K562 (cell line): ENCODE measurements at regions not wholly inside any gene's neighbourhood (a gene's known extent, or its start where the extent isn't known, plus 50 kb on each side); places are given as distances from the start of the nearest gene placed in this dataset.

Experiments used
- CTCF ChIP-seq, 3 experiments: IDR thresholded peaks in 2 of 3; conservative IDR thresholded peaks in 1 of 3; 2 replicates each; pipeline ENCODE4 v1.5.1; 2011 to 2012; ENCODE audit warnings: low read length in 3 of 3, mild to moderate bottlenecking in 3 of 3, control low read depth in 2 of 3, improper control_type of control experiment in 1 of 3, inconsistent platforms in 1 of 3, low read depth in 1 of 3, mixed read lengths in 1 of 3, moderate library complexity in 1 of 3; ENCODE audit not compliant: insufficient read depth in 2 of 3
- E4F1 ChIP-seq: fragments of 250-450 bp; sonication (Bioruptor Pico); IDR thresholded peaks from 2 replicates; pipeline ENCODE4 v1.5.0; 2021; ENCODE audit warnings: mild to moderate bottlenecking, borderline replicate concordance
- IRF2 ChIP-seq: sonication (generic); formaldehyde crosslinking; IDR thresholded peaks from 2 replicates; pipeline ENCODE4 v1.8.1; 2022; ENCODE audit warnings: mild to moderate bottlenecking, missing genetic modification reagents
- JUND ChIP-seq, 2 experiments: IDR thresholded peaks; 2 replicates in 1 of 2; 3 replicates in 1 of 2; pipeline ENCODE4 v1.6.1; 2011; ENCODE audit warnings: borderline replicate concordance in 2 of 2, low read depth in 2 of 2, low read length in 2 of 2, improper control_type of control experiment in 1 of 2, missing biosample characterization in 1 of 2, missing genetic modification characterization in 1 of 2, missing genetic modification reagents in 1 of 2
- MLX ChIP-seq, 2 experiments: fragments of 450-650 bp in 1 of 2; sonication (generic) in 1 of 2; formaldehyde crosslinking; conservative IDR thresholded peaks; 2 replicates each; pipeline versions ENCODE4 v1.4.0 to v1.8.1; 2020 to 2022; ENCODE audit warnings: mild to moderate bottlenecking in 1 of 2, missing genetic modification reagents in 1 of 2
- REST ChIP-seq, 2 experiments: fragments of 450-650 bp; formaldehyde crosslinking in 1 of 2; IDR thresholded peaks; 2 replicates each; pipeline versions ENCODE4 v1.4.0 to v1.6.1; 2014 to 2020; ENCODE audit warnings: mild to moderate bottlenecking in 2 of 2, borderline replicate concordance in 1 of 2, low read depth in 1 of 2
- USF1 ChIP-seq: sonication (generic); formaldehyde crosslinking; IDR thresholded peaks from 2 replicates; pipeline ENCODE4 v1.9.0; 2022; ENCODE audit warnings: mild to moderate bottlenecking, missing genetic modification reagents
- ZFP91 ChIP-seq: sonication (generic); formaldehyde crosslinking; IDR thresholded peaks from 2 replicates; pipeline ENCODE4 v1.8.0; 2022; ENCODE audit warnings: mild to moderate bottlenecking, missing genetic modification reagents
- ZNF274 ChIP-seq: IDR thresholded peaks from 2 replicates; pipeline ENCODE4 v1.6.1; 2011; ENCODE audit warnings: low read depth, mild to moderate bottlenecking, low read length, moderate library complexity, borderline replicate concordance

GRCh38 chr2:33770023-33770422 lies 170.9 kb upstream of the FAM98A start:
- TF ChIP-seq E4F1 (CRISPR knock-in tag) (no peak), CTCF (IDR thresholded peaks at IDR 0.05 in 2 of 3, conservative IDR thresholded peaks at IDR 0.05 in 1 of 3; ENCODE audit: insufficient read depth in 2 of 3, low read depth in 1 of 3, low read length in 3 of 3) (no peak), IRF2 (CRISPR knock-in tag) (no peak), REST (IDR thresholded peaks at IDR 0.05; ENCODE audit: borderline replicate concordance) (no peak), REST (CRISPR knock-in tag; IDR thresholded peaks at IDR 0.05; ENCODE audit: low read depth) (no peak), ZFP91 (CRISPR knock-in tag) (no peak), ZNF274 (no peak), JUND (IDR thresholded peaks at IDR 0.05; ENCODE audit: borderline replicate concordance, low read depth, low read length) (no peak), JUND (tag; IDR thresholded peaks at IDR 0.05; ENCODE audit: borderline replicate concordance, low read depth, low read length) (no peak), USF1 (CRISPR knock-in tag) (no peak), MLX (CRISPR knock-in tag; conservative IDR thresholded peaks at IDR 0.05) (no peak)
